ENCODE measurements at regions not wholly inside any gene's neighbourhood (a gene's known extent, or its start where the extent isn't known, plus 50 kb on each side); places are given as distances from the start of the nearest gene placed in this dataset.
"Not testable (repeated sequence)": the region's sequence is repeated elsewhere in the genome, so short reads cannot be mapped to it uniquely, and the experiment has no call there.

DNA sequence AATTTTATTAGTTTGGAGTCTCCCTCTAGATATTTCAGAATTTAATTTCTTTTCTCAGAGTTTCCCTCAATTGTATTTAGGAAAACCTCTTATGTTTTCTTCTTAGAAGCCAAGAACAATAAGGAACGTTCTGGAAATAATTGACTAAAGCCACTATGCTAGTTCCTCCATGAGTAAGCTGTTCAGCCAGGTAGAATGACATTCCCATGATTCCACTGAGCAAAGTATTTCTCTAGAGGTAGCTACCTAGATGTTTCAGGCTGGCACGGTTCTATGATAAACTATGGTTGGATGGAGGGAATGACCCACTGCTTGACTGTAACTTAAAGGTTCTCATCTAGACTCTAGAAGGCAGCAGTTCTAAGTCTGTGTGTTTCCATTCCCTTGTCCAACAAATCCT is 62.4 kb downstream of the CLDN17 start:
- DNase-seq = no peak

DNA sequence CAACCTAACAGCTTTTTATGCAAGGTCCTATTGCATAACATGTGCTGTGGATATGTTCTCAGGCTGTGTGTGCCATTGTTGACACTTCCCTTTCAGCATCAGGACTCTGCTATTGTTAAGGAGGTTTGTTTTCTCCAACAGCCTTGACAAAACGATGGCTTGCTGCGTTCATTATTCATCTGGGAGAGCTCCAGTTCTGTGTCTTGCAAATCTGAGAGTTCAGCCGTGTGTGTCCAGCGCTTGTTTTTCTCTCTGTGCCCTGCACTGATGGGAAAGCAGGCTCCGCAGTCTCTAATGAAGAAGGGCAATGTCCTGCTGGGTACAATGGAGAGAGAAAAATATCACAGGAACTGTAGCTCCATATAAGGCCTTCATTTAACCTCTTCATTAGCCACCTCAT is 63.7 kb downstream of the CLDN17 start:
- DNase-seq = peak; percentile 87

DNA sequence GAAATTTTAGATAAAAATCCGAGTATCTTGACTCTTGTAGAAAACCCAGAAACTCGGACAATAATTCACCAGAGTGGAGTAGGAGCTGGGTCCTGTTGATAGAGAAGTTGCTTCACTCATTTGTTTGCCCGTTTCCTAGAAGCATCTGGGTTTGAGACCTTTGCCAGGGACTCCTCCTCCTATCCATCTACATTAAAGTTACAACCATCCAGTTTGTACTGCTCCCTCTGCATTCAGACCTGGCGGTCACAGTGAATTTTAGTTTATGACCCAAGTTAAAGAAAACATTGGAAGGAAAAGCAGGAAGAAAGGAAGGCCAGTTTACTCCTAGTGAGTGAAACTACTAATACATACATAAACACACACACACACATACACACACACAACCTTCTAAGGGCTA is 64.6 kb downstream of the CLDN17 start:
- DNase-seq = no peak

DNA sequence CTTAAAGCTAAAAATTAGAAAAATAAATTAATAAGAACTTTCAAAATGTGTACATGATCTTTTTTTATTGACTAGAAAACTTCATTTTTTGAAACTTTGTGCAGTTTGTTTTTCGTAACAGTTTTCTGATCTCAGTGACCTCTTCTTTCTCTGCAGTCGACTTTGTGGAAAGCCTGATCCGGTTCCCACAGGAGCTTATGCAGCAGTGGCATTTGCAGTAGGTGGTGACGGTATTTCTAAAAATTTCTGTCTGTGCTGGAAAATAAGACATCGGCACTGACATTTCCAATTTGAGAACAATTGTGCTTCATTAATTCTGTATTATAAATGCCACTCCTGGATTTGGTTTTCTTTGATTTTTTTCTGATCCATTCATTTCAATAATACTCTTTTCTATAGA is 68.8 kb downstream of the CLDN17 start:
- DNase-seq = no peak

DNA sequence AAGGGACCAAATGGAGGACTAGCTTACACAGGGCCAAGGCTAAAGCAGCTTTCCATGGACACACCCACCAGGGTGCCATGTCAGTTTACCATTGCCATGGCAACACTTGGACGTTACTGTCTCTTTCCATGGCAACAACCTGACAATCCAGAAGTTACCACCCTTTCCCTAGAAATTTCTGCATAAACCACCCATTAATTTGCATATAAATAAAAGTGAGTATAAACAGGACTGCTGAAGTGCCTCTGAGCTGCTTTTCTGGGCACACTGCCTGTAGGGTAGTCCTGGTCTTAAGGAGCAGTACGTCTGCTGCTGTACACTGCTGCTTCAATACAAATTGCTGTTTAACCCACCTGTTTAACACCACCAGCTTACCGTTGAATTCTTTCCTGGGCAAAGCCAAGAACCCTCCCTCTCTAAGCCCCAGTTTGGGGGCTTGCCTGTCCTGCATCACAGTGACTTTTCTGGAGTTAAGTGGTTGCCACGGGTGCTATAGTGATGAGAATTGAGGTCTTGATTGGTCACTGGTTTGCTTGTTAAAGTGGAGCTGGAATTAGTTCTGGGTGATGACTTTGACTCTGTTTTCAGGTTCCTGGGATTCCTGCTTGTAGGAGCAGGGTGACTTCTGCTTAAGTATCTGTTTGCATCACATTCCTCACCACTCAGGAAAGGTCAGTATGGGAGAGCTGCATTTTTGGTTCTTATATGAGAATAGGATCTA is 83.2 kb downstream of the CLDN17 start:
- no peak for DNase-seq

DNA sequence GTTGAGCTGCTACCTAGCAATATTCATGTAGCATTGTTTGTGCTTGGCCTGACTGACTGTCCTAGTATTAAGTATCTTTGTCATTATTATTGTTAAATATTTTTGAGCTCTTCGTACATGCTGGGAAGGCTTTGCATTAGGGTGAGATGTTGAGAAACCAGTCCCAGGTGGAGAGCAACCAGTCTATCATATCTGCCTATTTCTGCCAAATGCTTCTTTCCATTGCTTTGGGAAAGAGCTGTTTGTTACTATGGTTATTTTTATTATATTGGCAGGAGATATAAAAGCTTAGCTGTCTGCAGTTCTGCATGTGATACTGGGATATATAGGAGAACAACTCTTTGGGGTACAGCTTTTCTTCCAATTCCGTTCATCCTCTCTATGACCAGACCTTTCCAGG is 85.1 kb downstream of the CLDN17 start:
- no peak for DNase-seq

DNA sequence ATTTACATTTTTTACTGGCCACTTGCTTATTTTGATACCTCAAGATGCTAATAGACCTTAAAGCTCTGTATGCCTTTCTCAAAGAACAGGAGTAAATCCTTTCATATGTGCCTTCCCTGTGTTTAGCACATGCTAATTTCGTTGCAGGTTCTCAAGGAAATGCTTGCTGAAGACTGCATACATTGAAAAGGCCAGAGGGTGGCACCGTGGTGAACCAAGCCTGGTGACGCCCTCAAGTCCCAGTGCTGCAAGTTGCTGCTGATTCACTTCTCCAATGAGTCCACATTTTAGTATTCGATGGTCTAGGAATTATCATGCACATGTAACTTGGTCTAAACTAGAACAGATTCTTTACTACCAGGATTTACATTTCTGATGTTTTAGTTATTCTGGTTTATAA is 94.1 kb downstream of the CLDN17 start:
- DNase-seq = peak; percentile 24

DNA sequence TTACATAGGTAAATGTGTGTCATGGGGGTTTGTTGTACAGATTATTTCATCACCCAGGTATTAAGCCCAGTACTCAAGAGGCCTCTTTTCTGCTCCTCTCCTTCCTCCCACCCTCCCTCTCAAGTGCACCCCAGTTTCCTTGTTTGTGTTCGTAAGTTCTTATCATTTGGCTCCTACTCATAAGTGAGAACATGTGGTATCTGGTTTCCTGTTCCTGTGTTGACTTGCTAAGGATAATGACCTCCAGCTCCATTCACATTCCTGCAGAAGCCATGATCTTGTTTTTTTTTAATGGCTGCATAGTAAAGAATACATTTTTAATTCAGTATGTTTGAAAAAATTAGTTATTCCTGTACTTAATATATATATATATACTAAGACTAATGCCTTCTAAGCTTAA is 107.7 kb downstream of the CLDN17 start:
- no peak for DNase-seq

DNA sequence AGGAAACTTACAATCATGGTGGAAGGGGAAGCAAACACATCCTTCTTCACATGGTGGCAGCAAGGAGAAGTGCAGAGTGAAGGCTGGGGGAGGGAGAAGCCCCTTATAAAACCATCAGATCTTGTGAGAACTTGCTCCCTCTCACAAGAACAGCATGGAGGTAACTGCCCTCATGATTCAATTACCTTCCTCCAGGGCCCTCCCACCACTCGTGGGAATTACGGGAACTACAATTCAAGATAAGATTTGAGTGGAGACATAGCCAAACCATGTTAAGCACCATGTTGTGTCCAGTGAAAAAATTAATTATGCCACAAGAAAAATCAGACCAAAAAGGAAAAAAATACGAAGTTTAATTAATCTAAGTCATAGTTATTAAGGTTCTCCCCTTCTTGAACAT is 109.5 kb downstream of the CLDN17 start:
- DNase-seq = no peak

DNA sequence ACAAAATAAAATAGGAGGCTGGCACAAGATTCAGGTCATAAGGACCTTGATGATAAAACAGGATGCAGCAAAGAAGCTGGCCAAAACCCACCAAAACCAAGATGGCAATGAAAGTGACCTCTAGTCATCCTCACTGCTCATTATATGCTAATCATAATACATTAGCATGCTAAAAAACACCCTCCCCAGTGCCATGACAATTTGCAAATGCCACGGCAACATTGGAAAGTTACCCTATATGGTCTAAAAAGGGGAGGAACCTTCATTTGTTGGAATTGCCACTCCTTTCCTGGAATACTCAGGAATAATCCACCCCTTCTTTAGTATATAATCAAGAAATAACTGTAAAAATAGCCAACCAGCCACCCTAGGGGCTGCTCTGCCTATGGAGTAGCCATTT is 108.8 kb upstream of the GRIK1 start:
- DNase-seq = no peak

DNA sequence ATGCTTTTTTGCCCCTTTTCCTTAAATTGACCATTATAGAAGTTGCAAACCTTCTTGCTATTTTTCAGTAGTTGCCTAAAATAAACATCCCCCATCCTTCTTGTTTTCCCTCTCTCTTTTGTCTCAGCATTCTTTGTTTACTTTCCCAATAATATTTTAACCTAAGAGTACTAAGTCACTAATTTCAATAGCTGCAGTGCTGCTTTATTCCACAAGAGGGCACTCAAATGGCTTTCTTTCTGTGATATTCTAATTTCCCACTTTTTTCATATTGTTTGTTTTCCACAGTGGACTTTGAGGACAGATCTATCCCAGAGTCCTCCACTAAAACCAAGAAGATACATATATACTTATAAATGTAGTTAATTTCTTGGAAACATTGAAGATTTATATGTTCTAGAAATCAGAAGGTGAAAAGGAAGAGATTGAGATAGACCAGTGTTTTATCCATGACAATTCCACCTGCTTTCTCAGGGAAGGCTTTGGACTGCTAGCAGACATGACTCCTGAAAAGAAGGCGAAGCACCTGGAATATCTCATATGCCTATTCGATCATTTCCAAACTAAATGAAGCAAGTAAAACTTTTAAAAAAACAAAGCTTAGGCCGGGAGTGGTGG is 104.8 kb upstream of the GRIK1 start:
- peak; percentile 72 for DNase-seq

DNA sequence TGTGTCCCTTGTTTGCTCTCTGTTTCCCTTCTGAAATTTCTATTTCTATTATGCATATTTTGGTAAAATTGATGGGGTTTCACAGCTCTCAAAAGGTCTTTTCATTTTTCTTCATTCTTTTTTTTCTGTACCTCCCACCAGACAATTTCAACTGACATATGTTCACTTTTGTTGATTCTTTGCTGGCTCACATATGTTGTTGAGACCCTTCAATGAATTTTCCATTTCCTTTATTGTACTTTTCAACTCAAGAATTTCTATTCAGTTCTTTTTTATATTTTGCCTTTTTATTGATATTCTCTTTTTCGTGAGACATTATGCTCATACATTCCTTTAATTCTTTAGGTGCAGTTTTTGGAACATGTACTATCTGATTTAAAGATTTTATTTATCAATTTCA is 102.6 kb upstream of the GRIK1 start:
- DNase-seq = no peak

DNA sequence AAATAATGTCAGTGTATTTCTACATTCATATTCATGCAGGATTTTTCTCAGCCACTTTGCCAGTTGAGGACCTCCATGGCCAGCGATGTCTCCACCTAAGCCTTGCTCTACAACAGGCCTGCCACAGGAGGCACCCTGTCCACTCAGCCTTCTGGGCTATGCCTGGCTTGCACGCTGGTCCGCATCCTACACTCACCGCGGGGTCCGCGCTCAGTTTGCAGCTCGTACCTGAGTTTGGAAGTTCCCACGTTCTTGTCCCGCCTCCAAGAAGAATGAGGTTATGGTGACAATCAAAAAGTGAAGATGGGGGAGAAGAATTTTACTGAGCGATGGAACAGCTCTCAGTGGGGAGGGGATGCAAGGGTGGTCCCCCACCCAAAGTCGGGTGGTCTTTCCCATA is 93.6 kb upstream of the GRIK1 start:
- DNase-seq = no peak

DNA sequence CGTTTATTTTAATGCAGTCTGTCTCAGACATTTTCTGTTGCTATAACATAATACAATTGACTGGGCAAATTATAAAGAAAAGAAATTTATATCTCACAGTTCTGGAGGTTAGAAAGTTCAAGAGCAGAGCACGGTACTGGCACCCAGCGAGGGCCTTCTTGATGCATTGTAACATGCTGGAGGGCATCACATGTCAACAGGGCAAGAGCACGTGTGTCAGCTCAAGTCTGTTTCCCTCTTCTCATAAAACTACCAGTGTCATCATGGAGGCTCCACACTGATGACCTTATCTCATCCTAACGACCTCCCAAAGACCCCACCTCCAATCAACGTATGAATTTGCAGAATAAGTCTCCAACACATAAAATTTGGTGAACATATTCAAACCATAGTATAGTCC is 90.6 kb upstream of the GRIK1 start:
- DNase-seq = no peak

DNA sequence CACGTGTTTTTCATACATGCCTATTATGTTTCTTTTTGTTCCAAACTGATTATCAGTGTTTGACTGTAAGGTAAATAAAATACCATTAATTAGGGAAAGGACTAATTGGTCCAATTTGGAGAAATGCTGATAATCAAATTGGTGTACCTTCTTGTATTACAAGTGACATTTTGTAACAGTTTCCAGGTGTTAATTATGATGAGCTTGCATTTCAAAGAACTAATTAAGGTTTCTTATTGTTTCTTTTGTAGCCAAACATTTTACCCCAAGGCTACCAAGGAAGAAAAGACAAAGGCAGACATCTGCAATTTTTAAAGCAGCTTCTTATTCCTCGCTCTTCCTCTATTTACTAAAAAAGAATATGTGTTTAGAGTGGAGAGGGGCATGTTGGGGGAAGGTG is 88.7 kb upstream of the GRIK1 start:
- DNase-seq = no peak

DNA sequence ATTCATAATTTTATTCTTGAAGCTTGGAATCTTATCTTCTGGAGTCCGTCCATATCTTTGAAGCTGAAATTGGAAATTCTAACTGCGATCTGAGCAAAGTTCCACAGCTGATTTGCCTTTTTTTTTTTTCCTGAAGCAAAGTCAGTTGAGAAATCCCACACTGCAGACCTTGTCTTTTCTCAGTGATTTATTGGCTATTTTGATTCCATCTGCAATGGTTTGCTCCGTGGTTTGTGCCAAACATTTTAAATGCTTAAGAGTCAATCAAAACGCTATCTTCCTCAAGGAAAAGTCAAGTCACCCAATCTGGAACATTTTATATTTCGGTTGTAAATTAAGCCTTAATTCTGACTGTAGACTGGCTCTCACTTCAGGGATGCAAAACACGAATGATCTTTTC is 88.2 kb upstream of the GRIK1 start:
- DNase-seq = no peak

DNA sequence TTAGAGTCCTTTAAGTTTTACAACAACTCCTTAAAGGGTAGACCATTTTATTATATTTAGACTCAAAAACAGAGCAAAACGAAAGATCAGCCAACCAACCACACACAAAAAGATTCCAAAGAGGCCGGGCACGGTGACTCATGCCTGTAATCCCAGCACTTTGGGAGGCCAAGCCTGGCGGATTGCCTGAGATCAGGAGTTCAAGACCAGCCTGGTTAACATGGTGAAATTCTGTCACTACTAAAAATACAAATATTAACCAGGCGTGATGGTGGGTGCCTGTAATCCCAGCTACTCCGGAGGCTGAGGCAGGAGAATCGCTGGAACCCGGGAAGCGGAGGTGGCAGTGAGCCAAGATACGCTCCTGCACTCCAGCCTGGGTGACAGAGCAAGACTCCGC is 83.3 kb upstream of the GRIK1 start:
- DNase-seq = not testable (repeated sequence)

DNA sequence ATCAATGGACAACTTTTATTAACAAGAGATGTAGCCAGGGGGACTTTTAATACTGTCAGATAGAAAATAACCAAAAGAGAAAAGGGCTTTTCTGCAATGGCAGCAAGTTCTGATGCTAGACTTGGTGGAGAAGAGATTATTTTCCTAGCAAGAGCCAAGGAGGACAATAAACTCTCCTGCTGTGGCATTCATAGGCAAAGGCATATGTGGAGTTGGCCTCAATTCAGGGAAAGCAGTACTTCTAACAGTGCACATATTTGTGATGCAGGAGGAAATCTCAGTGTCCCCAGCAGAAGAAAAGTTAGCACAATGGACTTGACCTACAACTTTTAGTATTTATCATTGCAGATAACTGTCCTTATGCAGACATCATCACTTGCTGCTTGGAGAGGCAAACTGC is 75.1 kb upstream of the GRIK1 start:
- DNase-seq = peak; percentile 31

DNA sequence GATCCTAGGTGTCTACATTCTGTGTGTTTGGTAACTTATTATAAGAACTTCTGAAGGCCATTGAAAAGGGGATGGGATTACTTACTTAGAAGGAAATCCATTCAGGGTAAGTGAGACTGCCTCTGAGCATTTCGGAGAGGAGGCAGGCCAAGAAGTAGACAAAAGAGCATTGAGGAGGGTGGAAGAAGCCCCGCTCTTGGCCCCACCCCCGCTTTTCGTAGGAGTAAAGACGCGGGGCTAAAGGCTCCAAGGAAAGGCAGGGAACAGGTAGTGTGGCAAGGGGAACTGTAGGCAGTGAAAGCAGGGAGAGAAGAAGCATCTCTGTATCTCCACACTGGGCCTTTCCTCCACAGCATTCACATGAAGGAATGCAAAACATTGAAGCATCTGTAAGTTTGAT is 51.8 kb upstream of the GRIK1 start:
- no peak for DNase-seq

DNA sequence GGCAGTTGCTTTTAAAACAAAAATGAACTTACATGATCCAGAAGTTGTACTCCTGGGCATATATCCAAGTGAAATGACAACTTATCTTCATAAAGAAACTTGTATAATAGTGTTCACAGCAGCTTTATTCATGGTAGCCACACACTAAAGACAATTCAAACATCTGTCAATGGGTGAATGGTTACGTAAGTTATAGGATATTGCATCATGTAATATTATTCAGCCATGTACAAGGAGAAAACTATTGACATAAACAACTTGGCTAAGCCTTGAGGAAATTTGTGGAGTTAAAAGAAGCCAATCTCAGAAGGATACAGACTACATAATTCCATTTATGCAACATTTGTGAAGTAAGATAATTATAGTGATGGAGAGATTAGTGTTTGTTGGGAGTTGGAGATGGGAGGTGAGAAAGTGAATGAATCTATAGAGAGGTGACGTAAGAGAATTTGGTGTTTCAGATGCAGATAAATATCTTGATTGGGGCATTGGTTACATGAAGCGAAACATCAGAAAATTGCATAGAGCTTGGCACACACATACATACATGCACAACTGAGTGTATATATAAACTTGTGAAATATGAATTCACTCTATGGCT is 49.9 kb upstream of the GRIK1 start:
- no peak for DNase-seq
